ENCODE measurements at regions not wholly inside any gene's neighbourhood (a gene's known extent, or its start where the extent isn't known, plus 50 kb on each side); places are given as distances from the start of the nearest gene placed in this dataset.

DNA sequence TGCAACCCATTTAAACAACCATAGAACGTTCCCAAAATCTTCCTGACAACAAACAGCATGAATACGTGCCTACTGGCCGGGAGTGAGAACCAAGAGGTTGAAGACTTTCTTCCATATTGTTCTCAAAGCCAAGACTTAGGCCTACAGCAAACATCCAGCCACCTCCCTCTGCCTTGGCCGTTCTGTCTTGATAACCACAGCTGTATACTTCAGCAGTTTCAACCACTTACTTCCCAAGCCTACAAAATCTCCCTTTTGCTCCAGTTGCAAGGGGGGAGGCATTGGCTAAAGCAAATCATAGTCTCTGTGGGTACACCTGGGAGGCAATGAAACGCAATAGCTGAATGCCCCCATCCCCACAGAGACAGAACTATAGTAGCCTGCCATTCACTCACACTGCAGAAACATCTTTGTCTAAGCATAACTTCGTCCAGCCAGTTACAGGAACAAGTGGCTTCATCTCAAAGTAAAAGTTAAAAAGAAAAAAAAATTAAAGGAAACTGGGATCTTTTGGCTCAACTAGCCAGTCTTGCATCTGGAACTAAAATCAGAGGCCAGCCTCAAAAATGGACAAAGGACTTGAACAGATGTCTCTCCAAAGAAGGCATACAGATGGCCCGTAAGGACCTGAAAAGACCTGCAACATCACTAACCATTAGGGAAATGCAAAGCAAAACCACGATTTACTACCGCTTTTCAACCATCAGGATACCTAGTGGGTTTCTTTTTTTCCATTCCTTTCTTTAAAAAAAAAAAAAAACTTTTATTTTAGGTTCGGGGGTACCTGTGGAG is 186.0 kb downstream of the PSMG1 start:
- no peak overlapping the region for H3K4me3 ChIP-seq
- DNase-seq, result no peak
- H3K27me3 ChIP-seq, result no peaks in the 10 kb centered on the region
- TF ChIP-seq, protein P1, sequence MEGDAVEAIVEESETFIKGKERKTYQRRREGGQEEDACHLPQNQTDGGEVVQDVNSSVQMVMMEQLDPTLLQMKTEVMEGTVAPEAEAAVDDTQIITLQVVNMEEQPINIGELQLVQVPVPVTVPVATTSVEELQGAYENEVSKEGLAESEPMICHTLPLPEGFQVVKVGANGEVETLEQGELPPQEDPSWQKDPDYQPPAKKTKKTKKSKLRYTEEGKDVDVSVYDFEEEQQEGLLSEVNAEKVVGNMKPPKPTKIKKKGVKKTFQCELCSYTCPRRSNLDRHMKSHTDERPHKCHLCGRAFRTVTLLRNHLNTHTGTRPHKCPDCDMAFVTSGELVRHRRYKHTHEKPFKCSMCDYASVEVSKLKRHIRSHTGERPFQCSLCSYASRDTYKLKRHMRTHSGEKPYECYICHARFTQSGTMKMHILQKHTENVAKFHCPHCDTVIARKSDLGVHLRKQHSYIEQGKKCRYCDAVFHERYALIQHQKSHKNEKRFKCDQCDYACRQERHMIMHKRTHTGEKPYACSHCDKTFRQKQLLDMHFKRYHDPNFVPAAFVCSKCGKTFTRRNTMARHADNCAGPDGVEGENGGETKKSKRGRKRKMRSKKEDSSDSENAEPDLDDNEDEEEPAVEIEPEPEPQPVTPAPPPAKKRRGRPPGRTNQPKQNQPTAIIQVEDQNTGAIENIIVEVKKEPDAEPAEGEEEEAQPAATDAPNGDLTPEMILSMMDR (IDR thresholded peaks at IDR 0.05), result no peak
- no peak for TF ChIP-seq POLR2A (IDR thresholded peaks at IDR 0.05)
- intact Hi-C loops (cut with DNase I; ENCODE audit: low total_unique reads), result no loop called here
- no peaks in the 10 kb centered on the region for H3K9me3 ChIP-seq
- H3K36me3 ChIP-seq, result no peaks in the 10 kb centered on the region
- no peak overlapping the region for H3K27ac ChIP-seq
- H3K4me1 ChIP-seq, result no peaks in the 10 kb centered on the region

DNA sequence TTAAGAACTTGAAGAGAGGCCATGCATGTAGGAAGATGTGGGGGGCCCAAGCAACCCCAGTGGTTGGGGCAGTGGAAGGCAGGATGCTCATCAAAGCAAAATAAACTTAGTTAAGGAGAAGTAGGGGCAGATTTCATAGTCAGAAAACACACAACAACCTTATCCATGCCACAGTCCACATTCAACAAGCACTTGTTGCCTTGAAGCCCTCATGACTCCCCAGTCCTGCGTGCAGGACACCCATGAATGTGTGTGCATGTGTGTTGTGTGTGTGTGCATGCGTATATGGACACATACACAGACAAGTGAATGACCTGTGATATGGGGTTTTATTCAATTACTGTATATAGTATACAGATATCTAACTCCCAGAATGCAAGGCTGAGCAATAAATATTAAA is 186.9 kb downstream of the PSMG1 start:
- no peak for TF ChIP-seq POLR2A (IDR thresholded peaks at IDR 0.05)
- TF ChIP-seq, protein P1 (IDR thresholded peaks at IDR 0.05), result no peak
- no peak overlapping the region for H3K27ac ChIP-seq
- no peaks in the 10 kb centered on the region for H3K4me1 ChIP-seq
- H3K9me3 ChIP-seq, result no peaks in the 10 kb centered on the region
- no peak for DNase-seq
- H3K27me3 ChIP-seq, result no peaks in the 10 kb centered on the region
- H3K4me3 ChIP-seq, result no peak overlapping the region
- H3K36me3 ChIP-seq, result no peaks in the 10 kb centered on the region
- intact Hi-C loops (cut with DNase I; ENCODE audit: low total_unique reads), result no loop called here

DNA sequence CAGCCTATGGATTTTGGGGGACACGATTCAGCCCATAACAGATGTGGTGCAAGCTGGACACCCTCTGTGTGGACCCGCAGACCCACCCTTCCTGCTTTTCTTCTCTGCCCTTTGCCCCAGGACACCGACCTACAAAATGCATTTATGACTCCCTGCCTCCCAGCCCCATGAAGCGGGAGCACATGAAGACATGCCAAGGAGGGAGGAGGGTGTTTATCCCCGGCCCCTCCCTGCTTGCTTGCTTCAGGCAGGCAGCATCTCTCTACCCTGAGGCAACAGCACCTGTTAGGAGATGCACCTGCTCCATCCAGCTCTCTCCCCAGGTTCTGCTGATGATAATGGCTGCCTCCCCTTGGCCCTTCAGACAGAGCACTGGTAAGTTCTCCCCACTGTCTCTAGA is 187.5 kb downstream of the PSMG1 start:
- H3K4me3 ChIP-seq, result no peak overlapping the region
- H3K36me3 ChIP-seq, result no peaks in the 10 kb centered on the region
- H3K27ac ChIP-seq, result no peak overlapping the region
- peaks cover 0 to 1% of the 10 kb centered on the region in 2 donors for H3K4me1 ChIP-seq
- intact Hi-C loops (cut with DNase I; ENCODE audit: low total_unique reads), result no loop called here
- no peak for DNase-seq
- H3K27me3 ChIP-seq, result no peaks in the 10 kb centered on the region
- TF ChIP-seq POLR2A (IDR thresholded peaks at IDR 0.05), result no peak
- TF ChIP-seq, protein P1 (IDR thresholded peaks at IDR 0.05), result no peak
- no peaks in the 10 kb centered on the region for H3K9me3 ChIP-seq

DNA sequence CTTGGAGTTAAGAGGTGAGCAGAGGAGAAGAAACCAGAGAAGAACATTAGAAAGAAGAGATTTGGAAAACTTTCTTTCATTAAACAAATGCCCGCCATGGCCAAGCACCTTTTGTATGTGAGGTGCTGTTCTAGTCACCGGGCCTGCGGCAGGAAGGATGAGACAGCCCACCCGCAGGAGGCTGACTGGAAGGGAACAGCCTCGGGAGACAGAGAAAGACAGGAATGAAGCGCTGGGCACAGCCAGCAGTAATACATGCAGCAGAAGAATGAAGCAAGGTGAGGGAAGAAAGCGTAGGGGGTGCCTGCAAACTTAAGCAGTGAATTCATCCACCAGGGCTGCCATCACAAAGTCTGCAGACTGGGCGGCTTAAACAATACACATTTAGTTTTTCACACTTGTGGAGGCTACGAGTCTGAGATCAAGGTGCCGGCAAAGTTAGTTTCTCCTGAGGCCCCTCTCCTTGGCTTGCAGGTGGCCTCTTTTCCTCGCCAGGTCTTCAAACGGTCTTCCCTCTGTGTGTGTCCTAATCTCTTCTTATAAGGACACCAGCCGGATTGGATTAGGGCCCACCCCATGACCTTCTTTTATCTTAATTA is 188.1 kb downstream of the PSMG1 start:
- no peak for DNase-seq
- Histone ChIP-seq H3K27ac (no peak overlapping the region), H3K4me3 (no peak overlapping the region), H3K27me3 (no peaks in the 10 kb centered on the region), H3K9me3 (no peaks in the 10 kb centered on the region), H3K4me1 (peaks cover 4 to 5% of the 10 kb centered on the region in 2 donors), H3K36me3 (no peaks in the 10 kb centered on the region)
- intact Hi-C loops (cut with DNase I; ENCODE audit: low total_unique reads), result no loop called here
- TF ChIP-seq, protein P1 (IDR thresholded peaks at IDR 0.05), result no peak
- TF ChIP-seq POLR2A (IDR thresholded peaks at IDR 0.05), result no peak

DNA sequence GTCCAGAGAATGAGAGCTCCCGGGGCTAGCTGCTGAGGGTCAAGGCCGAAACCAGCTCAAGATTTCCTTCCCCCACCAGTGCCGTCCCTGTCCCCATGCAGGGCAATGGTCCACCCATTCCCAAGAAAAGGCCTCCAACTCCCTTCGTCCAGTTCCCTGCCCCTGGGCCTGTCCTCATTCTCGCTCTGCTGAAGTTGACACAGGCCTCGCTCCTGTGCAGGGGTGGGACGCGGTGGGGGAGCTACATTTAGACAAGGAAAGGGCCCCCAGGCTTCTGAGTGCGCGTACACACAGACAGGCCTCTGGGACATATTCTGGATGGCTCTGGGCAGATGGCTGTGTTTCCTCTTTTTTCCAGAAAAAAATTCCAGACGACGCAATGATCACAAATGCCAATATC is 188.3 kb downstream of the ETS2 start:
- Histone ChIP-seq H3K4me1 (peaks cover 5 to 15% of the 10 kb centered on the region in 2 donors), H3K36me3 (no peaks in the 10 kb centered on the region), H3K9me3 (no peaks in the 10 kb centered on the region), H3K27ac (peak overlapping the region; percentile 31 to 35), H3K4me3 (no peak overlapping the region), H3K27me3 (no peaks in the 10 kb centered on the region)
- no peak for DNase-seq
- TF ChIP-seq POLR2A (IDR thresholded peaks at IDR 0.05), result no peak
- TF ChIP-seq, protein P1 (IDR thresholded peaks at IDR 0.05), result no peak
- intact Hi-C loops (cut with DNase I; ENCODE audit: low total_unique reads), result no loop called here
